ENCODE measurements at regions not wholly inside any gene's neighbourhood (a gene's known extent, or its start where the extent isn't known, plus 50 kb on each side); places are given as distances from the start of the nearest gene placed in this dataset.
"Not testable (repeated sequence)": the region's sequence is repeated elsewhere in the genome, so short reads cannot be mapped to it uniquely, and the experiment has no call there.

DNA sequence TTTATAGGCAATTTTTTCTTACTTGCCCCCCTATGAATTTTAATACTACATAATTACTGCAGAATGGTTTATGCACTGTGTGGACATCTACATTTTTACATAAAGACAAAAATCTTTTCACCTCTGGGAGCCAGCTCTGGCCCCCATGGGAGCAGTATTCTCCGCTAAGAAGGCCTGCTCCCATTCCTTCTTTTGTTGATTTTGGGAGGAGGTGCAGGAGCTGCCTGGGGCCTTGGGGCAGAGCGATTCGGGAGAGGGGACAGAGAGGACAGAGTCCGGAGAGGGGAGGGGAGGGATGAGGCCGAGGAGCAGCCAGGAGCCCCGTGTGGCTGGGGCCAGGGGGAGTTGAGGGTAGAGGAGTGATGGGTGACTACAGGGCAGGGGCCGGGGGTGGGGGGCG is 452.0 kb downstream of the PREX1 start:
- no peak for DNase-seq

DNA sequence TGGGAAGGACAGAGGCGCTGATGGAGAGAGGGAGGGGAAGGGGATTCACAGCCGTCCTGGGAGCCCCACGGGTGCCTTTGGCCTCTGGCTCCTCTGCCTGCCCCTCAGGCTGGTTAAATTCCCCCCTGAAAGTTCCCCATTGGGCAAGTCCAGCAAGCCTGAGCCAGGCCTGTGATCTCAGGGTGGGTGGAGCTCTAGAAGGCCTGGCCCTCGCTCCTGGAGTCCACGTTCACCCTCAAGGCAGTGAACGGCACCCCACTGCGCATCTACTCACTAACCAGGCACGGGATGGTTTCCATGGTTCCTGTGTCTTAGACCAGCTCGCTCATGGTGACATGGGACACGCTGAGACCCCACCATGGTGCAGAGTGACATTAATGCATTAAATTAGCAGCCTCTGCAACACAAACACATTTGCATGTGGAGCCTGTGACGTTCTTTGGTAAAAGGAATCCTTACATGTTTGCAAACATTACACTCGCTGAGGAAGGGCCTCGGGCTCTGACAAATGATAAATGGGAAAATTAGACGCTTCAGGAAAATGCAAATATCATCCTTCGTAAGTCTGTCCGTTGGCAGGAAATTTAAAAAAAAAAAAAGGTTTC is 452.7 kb downstream of the PREX1 start:
- DNase-seq = no peak

- not testable (repeated sequence) for DNase-seq
Measured at GRCh38 chr20:48374031-48374907, 453.5 kb downstream of the PREX1 start.

DNA sequence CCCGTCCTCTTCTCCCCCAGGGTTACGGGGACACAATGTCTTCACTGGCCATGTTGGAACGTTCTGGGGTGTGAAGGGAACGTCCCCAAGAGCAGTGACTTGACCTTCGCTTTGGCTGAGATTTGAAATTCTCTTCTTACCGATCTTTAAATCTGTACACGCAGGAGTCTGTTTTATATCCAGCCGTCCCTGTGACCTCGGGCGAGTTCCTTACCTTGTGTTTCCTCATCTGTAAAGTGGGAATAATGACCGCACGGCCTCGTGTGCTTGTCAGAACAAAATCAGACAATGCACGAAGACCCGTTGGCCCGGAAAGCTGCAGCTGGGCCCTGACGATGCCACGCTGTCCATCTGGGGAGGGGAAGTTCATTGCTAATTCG is 454.3 kb downstream of the PREX1 start:
- no peak for DNase-seq

GRCh38 chr20:48372851-48373554 is 454.8 kb downstream of the PREX1 start:
- not testable (repeated sequence) for DNase-seq

DNA sequence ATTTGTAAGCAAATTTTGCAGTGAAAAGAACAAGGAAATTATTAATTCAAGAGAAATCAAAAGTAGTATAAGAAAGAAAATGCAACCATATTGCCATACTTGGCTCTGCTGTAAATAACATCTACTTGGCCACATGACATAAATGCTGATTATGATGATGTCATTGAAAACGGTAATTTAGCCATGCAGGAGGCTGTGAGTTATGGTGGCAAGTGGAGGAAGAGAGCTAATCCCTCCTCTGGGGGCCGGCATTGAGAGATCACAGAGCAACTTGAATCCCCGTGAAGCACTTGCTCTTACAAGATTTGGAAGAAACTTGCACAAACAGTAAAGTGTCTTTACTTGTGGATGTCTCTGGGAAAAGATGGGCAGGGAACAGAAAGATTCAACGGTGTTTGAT is 456.6 kb downstream of the PREX1 start:
- DNase-seq = no peak

- DNase-seq = not testable (repeated sequence)
Measured at GRCh38 chr20:48368580-48369021, 459.2 kb downstream of the PREX1 start.

GRCh38 chr20:48367541-48368358 is 460.0 kb downstream of the PREX1 start:
- not testable (repeated sequence) for DNase-seq

- DNase-seq = no peak
Measured at GRCh38 chr20:48366230-48366629, 461.6 kb downstream of the PREX1 start.

- DNase-seq = no peak
Measured at GRCh38 chr20:48364688-48365421, 462.9 kb downstream of the PREX1 start.

DNA sequence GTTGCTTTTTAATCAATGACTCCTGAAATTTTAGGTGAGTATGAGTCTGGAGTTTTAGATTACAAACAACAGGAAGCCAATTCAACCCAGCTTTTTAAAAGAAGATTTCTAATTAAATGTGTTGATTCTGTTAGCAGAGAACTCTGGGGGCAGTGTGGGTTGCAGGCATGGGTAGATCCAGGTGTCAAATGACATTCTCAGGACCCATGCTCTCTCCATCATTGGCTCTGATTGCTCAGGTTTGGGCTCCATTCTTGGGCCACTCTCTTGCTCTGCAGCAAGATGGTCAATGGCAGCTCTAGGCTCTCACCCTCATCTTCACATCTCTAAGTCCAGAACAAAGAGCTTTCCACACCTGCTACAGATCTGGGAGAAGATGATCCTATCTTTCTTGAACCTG is 463.7 kb downstream of the PREX1 start:
- DNase-seq = no peak

GRCh38 chr20:48360342-48360975 is 467.3 kb downstream of the PREX1 start:
- no peak for DNase-seq

DNA sequence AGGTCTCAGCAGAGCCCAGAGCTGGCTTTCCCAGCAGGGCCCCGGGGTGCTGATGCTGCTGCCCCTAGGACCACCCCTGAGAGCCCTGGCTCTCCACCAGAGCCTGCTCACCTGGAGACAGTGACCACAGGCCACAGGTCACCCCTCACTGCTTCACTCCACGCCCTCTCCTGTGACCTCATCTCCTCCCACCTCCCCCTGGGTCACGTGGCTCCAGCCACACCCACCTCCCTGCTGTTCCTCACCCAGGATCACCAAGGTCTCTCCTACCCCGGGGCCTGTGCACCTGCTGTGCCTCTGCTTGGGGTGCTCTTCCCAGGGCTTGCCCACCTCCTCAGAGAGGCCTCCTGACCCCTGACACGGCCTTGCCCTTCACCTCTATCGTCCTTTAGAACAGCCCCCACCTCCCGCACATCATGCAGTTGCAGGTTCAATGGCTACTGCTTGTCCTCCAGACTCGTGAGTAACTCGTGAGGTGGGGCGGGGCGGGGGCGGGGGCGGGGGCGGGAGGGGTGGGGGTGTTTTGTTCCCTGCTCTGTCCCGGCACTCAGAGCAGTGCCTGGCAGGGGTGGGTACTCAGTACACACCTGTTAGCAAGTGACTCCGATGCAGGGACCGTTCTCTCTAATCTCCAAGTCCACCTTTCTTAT is 468.0 kb downstream of the PREX1 start:
- DNase-seq = no peak

DNA sequence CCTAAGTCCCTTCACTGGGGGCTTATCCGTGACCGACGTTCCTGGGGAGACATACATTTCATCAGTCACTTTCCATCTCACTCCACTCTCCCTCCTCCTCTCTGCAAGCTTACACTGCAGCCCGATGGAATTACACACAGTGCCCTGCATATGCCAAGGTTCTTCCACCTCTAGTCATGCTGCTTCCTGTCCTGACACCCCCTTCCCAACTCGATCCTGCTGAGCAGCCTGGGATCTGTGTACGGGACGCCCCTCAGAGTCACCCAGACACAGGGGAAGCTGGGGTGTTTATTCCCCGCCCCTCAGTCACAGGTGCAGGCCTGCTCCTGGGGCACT is 468.8 kb downstream of the PREX1 start:
- DNase-seq = not testable (repeated sequence)

- DNase-seq = no peak
Measured at GRCh38 chr20:48358176-48359054, 469.4 kb downstream of the PREX1 start.

GRCh38 chr20:48357714-48358113 is 470.1 kb downstream of the PREX1 start:
- DNase-seq = no peak

GRCh38 chr20:48354903-48355302 is 472.9 kb downstream of the PREX1 start:
- DNase-seq = no peak

- DNase-seq = no peak
Measured at GRCh38 chr20:48354320-48354876, 473.4 kb downstream of the PREX1 start.

GRCh38 chr20:48352628-48353027 is 475.2 kb downstream of the PREX1 start:
- no peak for DNase-seq

DNA sequence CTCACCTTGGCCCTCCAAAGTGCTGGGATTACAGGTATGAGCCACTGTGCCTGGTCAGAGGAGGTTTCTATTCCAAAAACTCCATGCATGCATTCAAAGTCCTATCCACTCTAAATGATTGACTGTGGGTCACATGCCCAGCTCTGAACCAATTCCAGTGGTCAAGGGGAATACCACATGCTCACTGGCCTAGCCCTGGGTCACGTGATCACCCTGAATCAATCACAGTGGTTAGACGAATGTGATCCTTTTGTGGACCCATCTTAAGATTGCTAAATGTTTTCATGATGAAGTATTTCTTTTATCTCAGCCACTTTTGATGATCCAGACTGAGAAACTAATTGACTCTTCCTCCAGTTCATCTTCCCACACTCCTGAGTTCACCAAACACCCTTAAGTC is 475.8 kb downstream of the PREX1 start:
- DNase-seq = no peak
